ENCODE measurements at regions not wholly inside any gene's neighbourhood (a gene's known extent, or its start where the extent isn't known, plus 50 kb on each side); places are given as distances from the start of the nearest gene placed in this dataset.
"Not testable (repeated sequence)": the region's sequence is repeated elsewhere in the genome, so short reads cannot be mapped to it uniquely, and the experiment has no call there.

DNA sequence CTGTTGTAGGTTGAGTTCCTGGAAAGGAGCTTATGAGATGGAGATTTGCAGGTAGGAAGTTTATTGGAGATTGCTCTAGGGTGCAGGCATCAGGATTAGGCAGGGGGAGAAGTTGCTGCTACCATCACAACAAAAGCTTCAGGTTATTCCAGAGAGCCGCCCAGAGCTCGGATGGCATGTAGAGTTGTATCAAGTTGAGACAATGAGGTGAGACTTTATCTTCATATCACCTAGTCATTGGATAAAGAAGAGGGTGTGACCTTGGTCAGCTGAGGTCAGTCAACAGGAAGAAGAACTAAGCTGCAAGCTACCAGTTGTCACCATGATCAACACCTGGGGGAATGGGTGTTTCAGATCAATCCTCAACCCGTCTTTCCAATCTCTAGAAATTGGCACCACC lies 342.0 kb downstream of the RFC3 start:
- DNase-seq (ENCODE audit: low read depth in 2 of 3, low spot score in 2 of 3) = no peak

DNA sequence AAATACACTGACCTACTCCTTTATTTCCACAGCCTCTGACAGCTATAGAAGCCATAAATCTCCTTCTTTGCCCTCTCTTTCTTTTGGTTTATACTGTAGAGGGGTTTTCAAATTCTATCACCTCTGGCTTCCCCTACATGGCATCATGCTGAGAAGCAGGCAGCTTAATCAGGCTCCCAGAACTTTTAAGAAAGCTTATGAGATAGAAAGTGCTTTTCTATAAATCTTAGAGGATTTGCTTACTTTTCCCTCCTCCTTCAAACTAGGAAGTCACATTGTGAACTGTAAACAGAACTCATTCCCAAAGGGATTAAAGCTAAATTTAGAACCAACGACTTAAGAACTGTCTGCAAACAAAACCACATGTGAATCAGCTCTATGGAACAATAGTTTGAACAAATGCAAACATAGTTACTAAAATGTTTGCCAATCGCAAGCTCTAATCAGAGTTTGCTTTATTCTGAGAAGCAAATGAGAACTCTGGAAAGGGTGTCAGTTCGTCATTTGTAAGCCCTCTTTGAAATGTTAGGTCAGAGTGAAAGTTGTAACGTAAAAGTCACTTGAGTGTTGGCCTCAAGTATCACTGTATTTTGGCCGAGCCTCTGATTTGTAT lies 344.1 kb downstream of the RFC3 start:
- DNase-seq (ENCODE audit: low read depth in 2 of 3, low spot score in 2 of 3) = no peak

DNA sequence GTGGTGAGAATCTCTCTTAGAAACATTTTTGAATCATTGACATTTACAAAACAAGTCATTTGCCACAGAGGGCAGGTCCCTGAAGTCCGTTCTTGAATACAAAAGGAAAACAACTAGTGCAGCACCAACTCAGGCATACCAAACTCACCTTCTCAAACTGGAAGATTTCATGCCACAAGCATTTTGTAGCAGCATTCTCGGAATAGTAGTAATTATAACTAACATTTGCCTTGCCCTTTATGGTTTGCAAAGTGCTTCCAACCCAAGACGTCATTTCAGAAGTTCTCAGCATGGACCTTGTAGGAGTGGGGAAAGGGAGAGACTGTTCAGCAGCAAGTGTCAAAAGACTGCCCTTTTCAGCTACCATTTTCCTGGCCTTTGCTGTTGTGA lies 344.6 kb downstream of the RFC3 start:
- no peak for DNase-seq (ENCODE audit: low read depth in 2 of 3, low spot score in 2 of 3)

DNA sequence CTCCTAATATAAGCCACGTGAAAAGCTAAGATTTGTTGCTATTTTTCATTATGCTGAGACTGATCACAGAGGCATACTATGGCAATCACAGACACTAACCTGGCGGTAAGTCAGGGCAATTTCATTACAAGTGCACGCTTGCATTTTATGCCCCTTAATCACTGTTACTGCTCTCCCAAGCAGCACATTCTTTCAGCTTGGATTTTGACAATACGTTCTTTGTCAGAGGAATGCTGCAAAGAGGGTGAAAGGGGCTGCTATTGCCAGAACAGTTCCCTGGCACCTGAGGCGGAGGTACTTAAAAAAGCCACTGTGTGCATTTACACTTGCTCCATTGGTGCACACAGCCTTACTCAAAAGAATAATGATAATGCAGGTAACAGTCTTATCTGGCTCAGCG lies 346.6 kb downstream of the RFC3 start:
- no peak for DNase-seq (ENCODE audit: low read depth in 2 of 3, low spot score in 2 of 3)

DNA sequence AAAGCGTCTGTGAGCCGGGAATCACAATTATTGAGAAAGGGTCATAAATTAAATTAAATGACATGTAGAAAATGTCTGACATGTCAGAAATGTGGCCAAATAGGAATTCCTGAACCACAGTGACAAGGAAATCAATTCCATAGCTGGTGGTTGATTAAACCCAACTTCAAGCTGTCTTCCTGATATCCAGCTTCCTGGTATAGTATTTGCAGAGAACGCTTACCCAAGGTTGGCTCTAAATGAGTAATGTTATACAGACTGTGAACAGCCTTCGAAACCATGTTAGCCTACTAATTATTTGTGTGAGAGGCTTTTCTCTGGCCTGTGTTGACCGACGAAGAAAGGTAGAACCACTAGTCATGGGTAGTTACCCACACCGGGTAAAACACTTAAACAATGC lies 347.2 kb downstream of the RFC3 start:
- no peak for DNase-seq (ENCODE audit: low read depth in 2 of 3, low spot score in 2 of 3)

DNA sequence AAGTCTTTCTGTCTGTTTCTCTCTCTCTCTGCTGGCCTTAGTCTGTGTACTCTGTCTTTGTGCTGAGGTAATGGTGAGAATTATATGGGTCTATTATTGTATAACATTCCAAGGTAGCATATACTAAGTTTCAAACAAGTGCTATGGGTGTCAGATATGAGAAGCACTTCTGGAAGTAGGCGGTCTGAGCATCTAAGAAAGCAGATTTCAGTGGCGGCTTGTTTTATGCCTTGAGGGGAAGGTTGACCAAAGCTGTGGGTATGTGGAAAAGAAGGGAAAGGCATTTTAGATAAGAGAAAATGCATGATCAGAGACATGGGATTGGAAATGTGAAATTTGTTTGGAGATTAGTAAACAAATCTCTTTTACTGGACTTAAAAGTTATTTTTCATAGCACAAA lies 348.5 kb downstream of the RFC3 start:
- DNase-seq (ENCODE audit: low read depth in 2 of 3, low spot score in 2 of 3) = no peak

DNA sequence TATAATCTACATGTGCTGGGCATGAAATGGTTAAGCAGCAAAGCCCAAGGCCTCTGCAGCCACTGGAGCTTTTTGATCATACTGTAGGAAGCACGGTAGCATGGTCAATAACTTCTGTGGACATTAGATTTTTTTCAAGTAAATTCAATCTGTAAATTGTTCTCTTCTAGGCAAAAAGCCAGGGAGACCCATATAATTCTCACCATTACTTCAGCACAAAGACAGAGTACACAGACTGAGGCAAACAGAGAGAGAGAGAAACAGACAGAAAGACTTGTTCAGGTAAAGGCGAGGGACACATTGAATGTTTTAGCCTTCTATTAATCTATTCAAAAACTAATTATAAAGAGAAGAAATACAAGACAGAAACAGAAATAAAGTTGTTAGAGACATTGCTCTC lies 349.4 kb downstream of the RFC3 start:
- DNase-seq (ENCODE audit: low read depth in 2 of 3, low spot score in 2 of 3) = no peak

DNA sequence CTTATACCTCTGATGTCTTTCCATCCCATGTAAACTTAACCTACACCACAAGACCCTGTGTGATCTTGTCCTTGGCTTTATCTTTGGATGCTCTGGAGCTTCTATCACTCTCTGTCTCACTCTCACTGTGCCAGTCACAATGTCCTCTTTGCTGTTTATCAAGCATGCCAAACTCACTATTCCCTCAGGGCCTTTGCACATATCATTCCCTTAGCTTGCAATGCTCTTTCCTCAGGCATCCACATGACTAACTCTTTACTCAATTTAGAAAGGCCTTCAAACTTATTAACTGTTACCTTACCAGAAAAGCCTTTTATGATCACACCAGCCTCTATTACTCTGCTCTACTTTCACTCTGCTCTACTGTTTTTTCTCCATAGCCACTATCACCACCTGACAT lies 354.1 kb downstream of the RFC3 start:
- DNase-seq (ENCODE audit: low read depth in 2 of 3, low spot score in 2 of 3) = no peak

DNA sequence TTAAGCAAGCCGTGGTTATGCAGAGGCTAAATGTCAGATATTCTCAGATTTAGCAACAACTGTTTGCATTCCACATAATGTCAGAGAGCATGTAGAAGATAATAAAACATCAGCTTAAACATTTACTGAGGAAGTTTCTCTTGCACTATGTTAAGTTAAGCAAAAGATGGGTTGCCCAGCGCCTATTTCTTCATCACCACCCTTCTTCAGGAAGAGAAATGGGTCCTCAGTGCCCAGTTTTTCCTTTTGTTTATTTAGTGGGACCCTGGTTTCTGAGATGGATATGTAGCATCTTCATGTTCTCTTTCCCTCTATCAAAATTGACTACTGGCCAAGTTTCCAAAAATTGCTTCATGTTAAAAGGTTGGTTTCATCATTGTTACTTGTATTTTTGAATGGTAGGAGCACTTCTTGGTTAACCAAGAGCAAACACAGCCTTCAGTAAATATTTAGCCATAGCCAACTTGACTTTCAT lies 356.8 kb downstream of the RFC3 start:
- no peak for DNase-seq (ENCODE audit: low read depth in 2 of 3, low spot score in 2 of 3)

DNA sequence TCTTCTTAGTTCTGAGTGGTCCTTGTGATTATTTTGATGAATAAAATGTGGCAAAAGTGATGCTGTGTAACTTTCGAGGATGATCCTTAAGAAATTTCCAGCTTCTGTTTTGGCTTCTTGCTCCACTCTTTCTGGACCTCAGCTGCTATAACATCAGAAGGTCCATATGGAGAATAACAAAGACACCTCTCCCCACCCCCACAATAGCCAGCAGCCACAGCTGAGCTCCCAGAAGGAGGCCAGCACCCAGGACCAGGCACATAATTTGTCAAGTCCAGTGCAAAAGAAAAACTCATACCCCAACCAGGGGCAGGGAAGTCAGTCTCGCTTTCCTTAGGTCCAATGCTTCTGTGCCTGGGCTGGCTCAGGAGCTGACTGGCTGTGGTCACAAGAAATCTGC lies 357.6 kb downstream of the RFC3 start:
- no peak for DNase-seq (ENCODE audit: low read depth in 2 of 3, low spot score in 2 of 3)

DNA sequence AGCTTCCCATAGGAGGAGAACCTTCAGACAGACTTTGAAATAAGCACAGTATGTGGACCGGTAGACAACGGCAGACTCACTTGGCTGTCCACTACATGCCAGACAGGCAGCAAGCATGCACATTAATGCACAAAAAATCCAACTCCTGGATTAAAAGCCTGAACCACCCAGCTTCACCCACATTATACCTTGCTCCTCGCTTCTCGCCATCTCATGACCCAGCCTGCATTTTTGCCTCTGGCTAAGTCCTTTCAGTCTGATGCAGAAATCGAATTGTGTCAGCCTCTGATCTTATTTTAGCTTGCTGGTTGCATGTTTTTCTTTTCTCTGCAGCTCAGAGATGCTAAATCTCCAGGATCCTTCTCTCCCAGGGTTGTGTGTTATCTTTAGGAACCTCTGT lies 358.7 kb downstream of the RFC3 start:
- no peak for DNase-seq (ENCODE audit: low read depth in 2 of 3, low spot score in 2 of 3)

DNA sequence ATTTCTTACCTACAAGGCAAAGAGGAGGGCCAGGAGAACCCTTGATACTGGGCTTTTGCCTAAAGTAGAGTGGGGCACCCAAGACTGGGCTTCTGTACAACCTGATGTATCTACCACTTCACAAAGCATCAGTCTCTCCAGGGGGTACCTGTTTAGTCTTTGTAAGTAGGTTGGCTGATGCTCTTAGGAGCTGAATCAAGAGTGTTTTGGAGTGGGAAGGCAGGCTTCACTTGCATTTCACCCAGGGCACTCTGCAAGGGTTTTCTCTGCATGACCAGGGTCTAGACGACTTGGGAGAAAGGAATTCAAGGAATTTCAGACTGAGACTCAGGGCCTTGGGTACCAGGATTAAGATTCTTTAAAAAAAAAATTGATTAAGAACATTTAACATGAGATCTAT lies 361.5 kb downstream of the RFC3 start:
- DNase-seq (ENCODE audit: low read depth in 2 of 3, low spot score in 2 of 3) = no peak

DNA sequence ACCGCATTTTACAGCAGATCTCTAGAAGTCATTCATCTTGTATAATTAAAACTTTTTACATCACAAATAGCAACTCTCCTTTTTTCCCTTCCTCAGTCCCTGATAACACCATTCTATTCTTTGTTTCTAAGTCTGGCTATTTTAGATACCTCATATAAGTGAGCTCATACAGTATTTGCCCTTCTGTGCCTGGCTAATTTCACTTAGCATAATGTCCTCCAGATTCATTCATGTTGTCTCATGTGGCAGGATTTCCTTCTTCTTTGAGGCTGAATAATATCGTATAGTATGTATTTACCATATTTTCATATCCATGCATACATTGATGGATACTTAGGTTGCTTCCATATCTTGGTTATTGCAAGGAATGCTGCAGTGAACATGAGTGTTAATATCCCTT lies 362.0 kb downstream of the RFC3 start:
- no peak for DNase-seq (ENCODE audit: low read depth in 2 of 3, low spot score in 2 of 3)

DNA sequence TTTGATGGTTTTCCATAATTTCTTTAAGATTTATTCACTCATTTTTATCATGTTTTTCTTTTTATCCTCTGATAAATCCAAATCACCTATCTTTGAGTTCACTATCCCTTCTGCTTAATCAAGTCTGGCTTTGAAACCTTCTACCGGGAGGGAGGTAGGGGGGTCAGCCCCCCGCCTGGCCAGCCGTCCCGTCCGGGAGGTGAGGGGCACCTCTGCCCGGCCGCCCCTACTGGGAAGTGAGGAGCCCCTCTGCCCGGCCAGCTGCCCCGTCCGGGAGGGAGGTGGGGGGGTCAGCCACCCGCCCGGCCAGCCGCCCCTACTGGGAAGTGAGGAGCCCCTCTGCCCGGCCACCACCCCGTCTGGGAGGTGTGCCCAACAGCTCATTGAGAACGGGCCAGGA lies 363.3 kb downstream of the RFC3 start:
- DNase-seq (ENCODE audit: low read depth in 2 of 3, low spot score in 2 of 3) = not testable (repeated sequence)

DNA sequence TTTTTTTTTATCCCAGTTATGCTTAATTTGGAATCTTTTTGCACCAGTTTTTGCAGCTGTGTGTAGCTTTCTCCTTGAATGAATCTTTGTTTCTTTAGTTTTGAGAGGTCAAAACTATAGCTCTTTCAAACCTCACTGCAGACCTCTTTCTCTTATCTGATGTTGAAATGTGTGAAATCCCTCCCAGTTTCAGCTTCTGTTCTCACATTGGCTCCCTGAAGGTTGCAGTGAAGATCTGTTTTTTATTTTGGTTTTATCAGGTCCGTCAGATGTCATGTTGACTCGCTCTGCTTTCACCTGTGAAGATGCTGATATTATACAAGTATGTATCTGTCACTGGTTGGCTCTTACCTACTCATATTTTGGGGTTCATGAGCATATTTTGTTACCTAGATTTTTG lies 372.0 kb downstream of the RFC3 start:
- DNase-seq (ENCODE audit: low read depth in 2 of 3, low spot score in 2 of 3) = no peak

DNA sequence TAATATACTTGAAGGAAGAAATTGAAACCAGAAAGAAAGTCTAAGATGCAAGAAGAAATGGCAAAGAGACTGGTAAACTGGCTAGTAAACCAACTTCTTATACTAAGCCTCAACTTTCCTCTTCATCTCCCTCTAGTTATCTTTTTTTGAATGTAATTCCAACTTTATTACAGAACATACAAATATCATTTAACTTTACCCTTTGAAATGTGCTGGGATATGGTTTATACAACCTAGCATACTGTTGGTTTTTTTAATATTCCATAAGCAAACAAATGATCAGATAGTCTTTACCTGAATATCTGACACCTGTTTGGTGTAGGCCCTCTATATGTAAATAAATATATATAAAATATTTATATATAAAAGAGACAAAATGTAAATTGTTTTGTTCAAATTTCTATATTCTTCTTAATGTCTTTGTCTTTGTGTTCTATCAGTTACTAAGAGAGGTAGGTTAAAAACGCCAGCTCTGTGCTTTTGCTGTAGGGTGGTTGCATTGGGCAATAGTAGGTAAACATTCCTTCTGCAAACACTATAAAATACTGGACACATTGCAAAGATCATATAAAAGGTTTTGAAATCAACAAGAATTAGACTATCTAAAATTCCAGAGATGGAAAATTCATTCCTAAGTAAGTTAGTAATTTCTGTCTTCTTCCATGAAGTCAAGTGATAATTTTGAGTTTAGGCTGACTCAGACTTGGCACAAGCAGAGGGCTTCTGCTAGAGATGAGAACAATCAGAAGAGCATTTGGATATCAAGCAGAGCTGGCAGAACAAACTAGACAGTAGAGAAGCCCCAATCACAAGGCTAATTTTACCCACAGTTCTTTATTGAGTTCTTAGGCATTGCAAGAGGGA lies 383.3 kb downstream of the RFC3 start:
- DNase-seq (ENCODE audit: low read depth in 2 of 3, low spot score in 2 of 3) = no peak

DNA sequence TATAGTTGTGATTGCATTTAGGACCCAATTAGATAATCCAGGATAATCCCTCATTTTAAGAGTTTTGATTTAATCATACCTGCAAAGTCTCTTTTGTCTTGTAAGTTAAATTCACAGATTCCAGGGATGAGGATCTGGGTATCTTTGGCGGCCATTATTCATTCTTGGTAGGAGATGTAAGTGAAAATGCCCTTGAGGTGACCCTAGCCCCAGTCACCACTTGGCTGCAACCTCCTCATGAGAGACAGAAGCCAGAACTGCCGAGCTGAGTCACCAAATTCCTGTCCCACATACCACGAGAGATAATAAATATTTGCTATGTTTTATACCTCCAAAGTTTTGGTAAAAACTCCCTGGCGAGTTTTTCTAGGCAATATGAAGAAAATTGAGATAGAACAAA lies 389.4 kb downstream of the RFC3 start:
- no peak for DNase-seq (ENCODE audit: low read depth in 2 of 3, low spot score in 2 of 3)

DNA sequence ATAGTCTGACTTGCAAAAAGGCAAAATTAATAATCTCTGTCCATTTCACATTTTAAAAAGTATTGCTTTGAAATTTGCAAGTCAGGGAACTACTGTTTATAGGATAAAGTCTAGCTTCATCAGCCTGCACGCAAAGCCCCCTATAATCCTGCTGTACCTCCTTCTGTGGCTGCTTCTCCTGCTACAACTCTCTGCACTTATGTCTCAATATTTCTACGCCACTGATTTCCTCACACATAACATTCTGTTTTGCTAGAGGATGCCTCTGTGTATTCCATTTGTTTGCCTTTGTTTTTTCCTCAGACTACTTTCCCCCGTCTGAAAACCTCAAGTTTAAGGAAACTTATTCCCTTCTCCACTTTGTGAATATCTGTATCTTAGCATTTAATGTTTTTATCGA lies 389.9 kb downstream of the RFC3 start:
- no peak for DNase-seq (ENCODE audit: low read depth in 2 of 3, low spot score in 2 of 3)

DNA sequence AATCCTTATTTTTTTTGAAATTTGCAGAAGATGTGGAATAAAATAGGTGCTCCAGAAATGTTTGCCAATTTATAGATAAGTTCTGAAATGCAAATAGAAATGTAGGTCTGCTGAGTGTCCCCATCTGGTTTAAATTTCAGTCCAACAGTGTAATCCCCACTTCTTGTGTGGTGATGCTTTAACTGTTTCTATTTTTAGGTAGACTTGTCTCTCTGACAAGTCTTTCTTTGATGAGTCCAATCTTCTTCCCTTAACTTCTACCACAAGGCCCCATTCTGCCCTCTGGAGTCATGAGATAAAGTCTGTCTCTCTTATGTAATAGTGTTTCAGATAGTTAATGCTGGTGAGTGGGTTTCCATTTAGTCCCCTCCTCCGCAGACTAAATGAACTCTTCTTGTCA lies 390.4 kb downstream of the RFC3 start:
- no peak for DNase-seq (ENCODE audit: low read depth in 2 of 3, low spot score in 2 of 3)

DNA sequence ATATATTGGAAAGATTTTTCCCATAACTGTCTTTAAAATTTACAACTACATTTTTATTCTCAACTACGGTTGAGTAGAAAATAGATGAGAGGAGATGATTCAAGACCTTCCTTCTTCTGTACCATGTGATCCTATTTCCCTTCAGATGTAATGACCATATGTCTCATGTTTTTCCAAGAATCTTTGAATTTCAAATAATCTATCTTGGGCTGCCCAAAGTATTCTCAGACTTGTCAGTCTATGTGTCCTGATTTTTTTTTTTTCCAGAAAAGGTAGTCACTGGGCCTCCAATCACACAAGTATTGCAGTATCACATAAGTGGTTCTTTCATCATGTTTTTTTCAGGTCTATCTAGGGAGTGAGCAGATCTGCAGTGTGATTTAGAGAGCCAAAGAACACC lies 392.4 kb downstream of the RFC3 start:
- DNase-seq (ENCODE audit: low read depth in 2 of 3, low spot score in 2 of 3) = no peak

DNA sequence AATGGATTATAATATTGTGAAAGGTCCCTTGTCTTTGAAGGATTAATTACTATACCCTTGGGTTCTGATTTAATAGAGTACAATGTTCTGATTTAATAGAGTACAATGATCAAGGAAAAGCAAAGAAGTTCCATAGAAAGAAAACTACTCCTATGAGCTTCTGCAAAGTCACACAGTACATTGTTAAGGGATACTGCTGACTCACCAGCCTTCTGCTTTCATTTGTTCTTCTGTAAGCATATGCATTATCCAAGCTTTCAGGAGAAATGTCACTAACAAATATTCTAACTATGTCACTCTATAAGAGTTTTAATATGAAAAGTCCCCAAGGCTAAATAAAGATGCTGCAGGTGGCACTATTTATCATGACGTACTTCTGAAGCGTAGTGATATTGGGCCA lies 396.7 kb downstream of the RFC3 start:
- no peak for DNase-seq (ENCODE audit: low read depth in 2 of 3, low spot score in 2 of 3)

DNA sequence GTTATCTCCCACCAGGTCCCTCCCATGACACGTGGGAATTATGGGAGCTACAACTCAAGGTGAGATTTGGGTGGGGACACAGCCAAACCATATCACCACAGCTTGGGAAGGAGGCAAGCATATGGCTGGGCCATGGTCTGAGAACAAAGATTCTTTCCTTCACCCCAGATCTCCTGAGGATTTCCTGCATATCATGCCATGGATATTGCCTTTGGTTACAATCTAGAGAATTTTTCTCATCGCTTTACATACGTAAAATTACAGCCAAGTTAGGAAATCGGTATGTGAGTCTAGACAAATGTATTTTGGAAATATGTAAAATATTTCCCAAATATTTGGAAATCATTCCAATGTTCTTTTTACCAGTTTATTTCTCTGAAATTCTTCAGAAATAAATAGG lies 398.3 kb downstream of the RFC3 start:
- DNase-seq (ENCODE audit: low read depth in 2 of 3, low spot score in 2 of 3) = no peak

Data from activated CD8-positive, alpha-beta memory T cell treated with anti-CD3 and anti-CD28 coated beads for 48 hours (primary cell).